ENCODE measurements at regions not wholly inside any gene's neighbourhood (a gene's known extent, or its start where the extent isn't known, plus 50 kb on each side); places are given as distances from the start of the nearest gene placed in this dataset.
"Not testable (repeated sequence)": the region's sequence is repeated elsewhere in the genome, so short reads cannot be mapped to it uniquely, and the experiment has no call there.

- not testable (repeated sequence) for DNase-seq
Measured at GRCh38 chr2:38482710-38483109, 105.6 kb upstream of the ATL2 start.

- no peak for DNase-seq
Measured at GRCh38 chr2:38480617-38481016, 103.5 kb upstream of the ATL2 start.

- DNase-seq: no peak
Measured at GRCh38 chr2:38477006-38477405, 99.9 kb upstream of the ATL2 start.

GRCh38 chr2:38475567-38475881, 98.5 kb upstream of the ATL2 start:
- DNase-seq: no peak

GRCh38 chr2:38474715-38475566, 97.9 kb upstream of the ATL2 start:
- DNase-seq: peak; percentile 67

- peak; percentile 49 for DNase-seq
Measured at GRCh38 chr2:38474021-38474456, 97.0 kb upstream of the ATL2 start.

- no peak for DNase-seq
Measured at GRCh38 chr2:38473333-38474005, 96.4 kb upstream of the ATL2 start.

- DNase-seq: no peak
Measured at GRCh38 chr2:38470115-38470514, 93.0 kb upstream of the ATL2 start.

GRCh38 chr2:38467768-38468455, 90.8 kb upstream of the ATL2 start:
- DNase-seq: no peak

- DNase-seq: no peak
Measured at GRCh38 chr2:38466876-38467767, 90.0 kb upstream of the ATL2 start.

- no peak for DNase-seq
Measured at GRCh38 chr2:38466409-38466808, 89.3 kb upstream of the ATL2 start.

- peak; percentile 36 for DNase-seq
Measured at GRCh38 chr2:38465789-38466127, 88.7 kb upstream of the ATL2 start.

GRCh38 chr2:38464971-38465788, 88.1 kb upstream of the ATL2 start:
- no peak for DNase-seq

GRCh38 chr2:38463752-38464151, 86.7 kb upstream of the ATL2 start:
- no peak for DNase-seq

- DNase-seq: peak; percentile 65
Measured at GRCh38 chr2:38462121-38462661, 85.1 kb upstream of the ATL2 start.

- no peak for DNase-seq
Measured at GRCh38 chr2:38461470-38461869, 84.4 kb upstream of the ATL2 start.

GRCh38 chr2:38460313-38460712, 83.2 kb upstream of the ATL2 start:
- no peak for DNase-seq

- no peak for DNase-seq
Measured at GRCh38 chr2:38454081-38454480, 77.0 kb upstream of the ATL2 start.

GRCh38 chr2:38451778-38452177, 74.7 kb upstream of the ATL2 start:
- DNase-seq: not testable (repeated sequence)

- DNase-seq: no peak
Measured at GRCh38 chr2:38450509-38450908, 73.4 kb upstream of the ATL2 start.

GRCh38 chr2:38448692-38449410, 71.8 kb upstream of the ATL2 start:
- DNase-seq: no peak

Data from activated CD4-positive, alpha-beta T cell treated with anti-CD3 and anti-CD28 coated beads, Interleukin-2, Interleukin-6, amounts not matched to agents 100 ng/mL and 50 ng/mL, durations not matched to agents 16 hours and 8 hours (primary cell).